IMR-90 (cell line): ENCODE measurements at regions not wholly inside any gene's neighbourhood (a gene's known extent, or its start where the extent isn't known, plus 50 kb on each side); places are given as distances from the start of the nearest gene placed in this dataset.
A peak's percentile ranks its signal among the peaks of the same experiment; 100 is the strongest.

Experiments used
- ATAC-seq: fragments of 200-7000 bp; cut with Tn5 transposase; 2 replicates; pipeline ENCODE4 v1.9.1; 2020; ENCODE audit warnings: low read depth, mild to moderate bottlenecking, moderate library complexity
- BruUV-seq: library from RNA; stranded (reverse); fragments of 400-500 nt; replicated peaks from 2 replicates; lab custom pipeline; 2021; lab: Mats Ljungman, UMichigan
- CTCF ChIA-PET: fragments of 300-600 bp; formaldehyde crosslinking; extraction: SDS; loops from one replicate; lab custom pipeline; 2021; ENCODE audit warnings: antibody characterized with exemption; lab: Yijun Ruan, JAX
- POLR2A ChIA-PET: fragments of 300-600 bp; sonication (Branson Sonifier 250); formaldehyde crosslinking; loops from one replicate; lab custom pipeline; 2022; ENCODE audit warnings: antibody characterized with exemption; ENCODE audit not compliant: unreplicated experiment; lab: Charles Lee
- DNase-seq: peaks from one replicate; pipeline ENCODE4 v3.0.0; 2013
- H2AFZ ChIP-seq: replicated peaks from 2 replicates; pipeline ENCODE3; 2013; ENCODE audit warnings: low read length, mild to moderate bottlenecking; ENCODE audit not compliant: poor library complexity
- H2AK5ac ChIP-seq: 2 replicates; pipeline ENCODE4 v1.6.1; 2013; ENCODE audit warnings: low read depth, low read length, inconsistent platforms
- H2AK9ac ChIP-seq: replicated peaks from 2 replicates; pipeline ENCODE3; 2013; ENCODE audit warnings: mild to moderate bottlenecking, low read depth, low read length, moderate library complexity; ENCODE audit not compliant: poor library complexity
- H2BK120ac ChIP-seq: 2 replicates; pipeline ENCODE4 v1.6.1; 2013; ENCODE audit warnings: low read depth, low read length, inconsistent platforms
- H2BK15ac ChIP-seq: 3 replicates; pipeline ENCODE4 v1.6.1; 2013; ENCODE audit warnings: low read depth, low read length, inconsistent platforms
- H2BK20ac ChIP-seq: 2 replicates; pipeline ENCODE4 v1.6.1; 2013; ENCODE audit warnings: low read depth, mild to moderate bottlenecking, inconsistent platforms, low read length, moderate library complexity
- H2BK5ac ChIP-seq: 2 replicates; pipeline ENCODE4 v1.6.1; 2013; ENCODE audit warnings: mild to moderate bottlenecking, low read depth, low read length, inconsistent platforms; ENCODE audit not compliant: poor library complexity, severe bottlenecking
- H3K14ac ChIP-seq: replicated peaks from 2 replicates; pipeline ENCODE4 v1.6.1; 2013; ENCODE audit warnings: low read depth, low read length, inconsistent platforms
- H3K18ac ChIP-seq: 2 replicates; pipeline ENCODE4 v1.6.1; 2013; ENCODE audit warnings: low read depth, low read length, control low read depth
- H3K23ac ChIP-seq: 2 replicates; pipeline ENCODE4 v1.6.1; 2013; ENCODE audit warnings: low read depth, low read length, inconsistent platforms
- H3K27ac ChIP-seq: 2 replicates; pipeline ENCODE4 v1.5.1; 2013; ENCODE audit warnings: mild to moderate bottlenecking, control low read depth, low read length; ENCODE audit not compliant: insufficient read depth
- H3K27me3 ChIP-seq: 2 replicates; pipeline ENCODE4 v1.6.1; 2013; ENCODE audit warnings: low read length; ENCODE audit not compliant: control insufficient read depth, insufficient read depth
- H3K36me3 ChIP-seq: 2 replicates; pipeline ENCODE4 v1.6.1; 2013; ENCODE audit warnings: low read length, mixed read lengths; ENCODE audit not compliant: control insufficient read depth, insufficient read depth
- H3K4ac ChIP-seq: 2 replicates; pipeline ENCODE4 v1.6.1; 2013; ENCODE audit warnings: low read depth, low read length, inconsistent platforms
- H3K4me1 ChIP-seq: 2 replicates; pipeline ENCODE4 v1.6.1; 2013; ENCODE audit warnings: low read length, mixed read lengths; ENCODE audit not compliant: control insufficient read depth, insufficient read depth
- H3K4me2 ChIP-seq: 2 replicates; pipeline ENCODE4 v1.6.1; 2013; ENCODE audit warnings: low read depth, mild to moderate bottlenecking, control low read depth, low read length, moderate library complexity
- H3K4me3 ChIP-seq: 2 replicates; pipeline ENCODE4 v1.5.1; 2013; ENCODE audit warnings: low read depth, mild to moderate bottlenecking, control low read depth, low read length, moderate library complexity; ENCODE audit not compliant: insufficient read depth
- H3K56ac ChIP-seq: 2 replicates; pipeline ENCODE4 v1.6.1; 2013; ENCODE audit warnings: low read length, inconsistent platforms; ENCODE audit not compliant: insufficient read depth; ENCODE audit errors: extremely low read depth
- H3K79me1 ChIP-seq, 2 experiments: 2 replicates each; pipeline ENCODE4 v1.6.1; 2013; ENCODE audit warnings: low read length in 2 of 2, inconsistent platforms in 1 of 2, low read depth in 1 of 2
- H3K9ac ChIP-seq: 2 replicates; pipeline ENCODE4 v1.6.1; 2013; ENCODE audit warnings: low read depth, low read length, control low read depth
- H3K9me1 ChIP-seq: 2 replicates; pipeline ENCODE4 v1.6.1; 2013; ENCODE audit warnings: low read length, inconsistent platforms; ENCODE audit not compliant: insufficient read depth
- H3K9me3 ChIP-seq: 2 replicates; pipeline ENCODE4 v1.6.1; 2013; ENCODE audit warnings: low read length; ENCODE audit not compliant: control insufficient read depth, insufficient read depth
- H4K20me1 ChIP-seq: 2 replicates; pipeline ENCODE4 v1.6.1; 2013; ENCODE audit warnings: low read length, inconsistent platforms; ENCODE audit not compliant: insufficient read depth
- H4K5ac ChIP-seq: 2 replicates; pipeline ENCODE4 v1.6.1; 2013; ENCODE audit warnings: mild to moderate bottlenecking, low read depth, low read length, control low read depth
- H4K8ac ChIP-seq, 2 experiments: 2 replicates each; pipeline ENCODE4 v1.6.1; 2013; ENCODE audit warnings: low read depth in 2 of 2, low read length in 2 of 2, control low read depth in 1 of 2, inconsistent platforms in 1 of 2
- H4K91ac ChIP-seq: 2 replicates; pipeline ENCODE4 v1.6.1; 2013; ENCODE audit warnings: low read depth, low read length, inconsistent platforms; ENCODE audit not compliant: insufficient read depth
- CHD1 ChIP-seq: IDR thresholded peaks from 2 replicates; pipeline ENCODE4 v1.6.1; 2012; ENCODE audit warnings: low read depth, low read length, improper control_type of control experiment
- MAFK ChIP-seq: IDR thresholded peaks from 2 replicates; pipeline ENCODE4 v1.6.1; 2012; ENCODE audit warnings: low read depth, low read length, improper control_type of control experiment
- whole genome bisulfite sequencing, 2 experiments: methylation state at CpG; one replicate each; pipeline versions ENCODE4 v1.1.5 to v1.1.7; 2013; ENCODE audit warnings: missing lambda C conversion rate in 2 of 2; ENCODE audit not compliant: insufficient read length in 1 of 2; ENCODE audit errors: extremely low coverage in 2 of 2; 5-methylcytosine and 5-hydroxymethylcytosine counted together
- dilution Hi-C: fragments of 300-500 bp; cut with HindIII; formaldehyde crosslinking; loops from one replicate; pipeline ENCODE4 v1.14.3; 2018; ENCODE audit warnings: low sequenced_read_pairs; ENCODE audit not compliant: unreplicated experiment
- in situ Hi-C: fragments of 300-500 bp; cut with MboI; formaldehyde crosslinking; loops from 3 replicates; pipeline ENCODE4 v1.14.3; 2019; ENCODE audit warnings: low sequenced_read_pairs, inconsistent platforms, mixed read lengths
- intact Hi-C: fragments of 100-400 bp; cut with micrococcal nuclease; formaldehyde crosslinking; loops from 2 replicates; pipeline ENCODE4 v1.10.0; 2022

- Histone ChIP-seq H2BK15ac (no peak overlapping the region), H3K18ac (no peak overlapping the region), H2BK20ac (no peak overlapping the region), H3K9me1 (no peaks in the 10 kb centered on the region), H3K27ac (no peak overlapping the region), H3K14ac (no peak overlapping the region), H2BK5ac (no peak overlapping the region), H2AK9ac (no peak overlapping the region), H3K4me2 (no peak overlapping the region), H3K56ac (no peak overlapping the region), H2AFZ (no peak overlapping the region), H3K4me3 (no peak overlapping the region), H4K8ac (no peak overlapping the region), H3K9ac (no peak overlapping the region), H3K23ac (no peak overlapping the region), H3K36me3 (no peaks in the 10 kb centered on the region), H4K91ac (no peak overlapping the region), H3K79me1 (no peaks in the 10 kb centered on the region), H2BK120ac (no peak overlapping the region), H3K27me3 (no peaks in the 10 kb centered on the region), H3K4me1 (no peaks in the 10 kb centered on the region), H4K20me1 (no peaks in the 10 kb centered on the region), H4K5ac (no peak overlapping the region), H3K4ac (no peak overlapping the region), H2AK5ac (no peak overlapping the region), H3K9me3 (peaks cover 14% of the 10 kb centered on the region)
- dilution Hi-C loops, result no loop called here
- CTCF ChIA-PET, result no interaction called here
- intact Hi-C loops, result no loop called here
- DNase-seq (no peak), ATAC-seq (no peak)
- POLR2A ChIA-PET, result no interaction called here
- BruUV-seq, result no TSS peak
- in situ Hi-C loops, result no loop called here
- peak; percentile 87 for TF ChIP-seq MAFK
- no peak for TF ChIP-seq CHD1
- no CpG with 5 or more reads among the region's 1 CpG for WGBS, 2 experiments
These were observed 84.4 kb upstream of the ADAMTS16 start for GRCh38 chr5:5055712-5056111.
